Ishikawa (cell line): ENCODE measurements at regions not wholly inside any gene's neighbourhood (a gene's known extent, or its start where the extent isn't known, plus 50 kb on each side); places are given as distances from the start of the nearest gene placed in this dataset.

Experiments used
- CREB1 ChIP-seq: IDR thresholded peaks from 2 replicates; pipeline ENCODE4 v1.6.1; 2012; ENCODE audit warnings: low read depth
- EP300 ChIP-seq: IDR thresholded peaks from 2 replicates; pipeline ENCODE4 v1.6.1; 2012; ENCODE audit warnings: borderline replicate concordance
- NFIC ChIP-seq: IDR thresholded peaks from 2 replicates; pipeline ENCODE4 v1.6.1; 2012
- REST ChIP-seq: IDR thresholded peaks from 2 replicates; pipeline ENCODE4 v1.6.1; 2012; ENCODE audit warnings: low read depth, mild to moderate bottlenecking
- TAF1 ChIP-seq: IDR thresholded peaks from 2 replicates; pipeline ENCODE4 v1.6.1; 2012; ENCODE audit warnings: low read depth, mild to moderate bottlenecking
- TCF12 ChIP-seq: IDR thresholded peaks from 2 replicates; pipeline ENCODE4 v1.6.1; 2012; ENCODE audit warnings: low read depth
- USF1 ChIP-seq: IDR thresholded peaks from 2 replicates; pipeline ENCODE4 v1.6.1; 2012
- YY1 ChIP-seq: IDR thresholded peaks from 2 replicates; pipeline ENCODE4 v1.6.1; 2012; ENCODE audit warnings: low read depth

- TF ChIP-seq USF1 (no peak), EP300 (no peak), NFIC (no peak), REST (no peak), TAF1 (no peak), TCF12 (no peak), CREB1 (no peak), YY1 (no peak)
Observed at GRCh38 chr13:34201050-34201913, 383.3 kb downstream of the RFC3 start.
